Astrocyte (in vitro differentiated cells and primary cell): ENCODE measurements at regions not wholly inside any gene's neighbourhood (a gene's known extent, or its start where the extent isn't known, plus 50 kb on each side); places are given as distances from the start of the nearest gene placed in this dataset.

ENCODE experiments used
- CTCF ChIP-seq: IDR thresholded peaks from 2 replicates; pipeline ENCODE4 v1.5.1; 2011; ENCODE audit warnings: low read depth, mild to moderate bottlenecking, inconsistent platforms, low read length, moderate library complexity; ENCODE audit not compliant: insufficient read depth
- EZH2 ChIP-seq: IDR thresholded peaks from 2 replicates; pipeline ENCODE4 v1.6.1; 2012; ENCODE audit warnings: mild to moderate bottlenecking, low read length, inconsistent platforms; ENCODE audit not compliant: insufficient read depth

GRCh38 chr18:30056528-30056927 is 986.0 kb downstream of the DSC3 start:
- TF ChIP-seq CTCF, result no peak
- no peak for TF ChIP-seq EZH2
